HG03066 (cell line): ENCODE measurements at regions not wholly inside any gene's neighbourhood (a gene's known extent, or its start where the extent isn't known, plus 50 kb on each side); places are given as distances from the start of the nearest gene placed in this dataset.

Experiments
- ATAC-seq: cut with Tn5 transposase; IDR thresholded peaks from one replicate; pipeline ENCODE4 v1.9.1; 2021; ENCODE audit warnings: low read depth; ENCODE audit not compliant: unreplicated experiment

DNA sequence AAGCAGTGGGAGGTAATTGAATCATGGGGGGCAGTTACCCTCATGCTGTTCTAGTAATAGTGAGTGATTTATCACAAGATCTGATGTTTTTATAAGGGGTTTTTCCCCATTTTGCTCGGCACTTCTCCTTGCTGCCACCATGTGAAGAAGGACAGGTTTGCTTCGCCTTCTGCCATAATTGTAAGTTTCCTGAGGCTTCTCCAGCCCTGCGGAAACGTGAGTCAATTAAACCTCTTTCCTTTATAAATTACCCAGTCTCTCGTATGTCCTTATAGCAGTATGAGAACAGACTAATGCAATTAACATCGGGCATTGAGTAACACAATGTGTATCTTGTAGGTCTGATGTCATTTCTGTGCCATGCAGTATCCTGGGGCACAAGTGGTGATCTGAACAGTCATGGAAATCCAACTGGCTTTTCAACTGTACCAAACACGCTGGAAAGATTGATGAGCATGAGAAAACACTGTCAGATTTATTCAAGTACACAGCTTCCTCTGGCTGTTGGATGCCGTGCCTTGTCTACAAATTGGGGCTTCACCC, 208.6 kb upstream of the KIAA1217 start:
- ATAC-seq = no peak

DNA sequence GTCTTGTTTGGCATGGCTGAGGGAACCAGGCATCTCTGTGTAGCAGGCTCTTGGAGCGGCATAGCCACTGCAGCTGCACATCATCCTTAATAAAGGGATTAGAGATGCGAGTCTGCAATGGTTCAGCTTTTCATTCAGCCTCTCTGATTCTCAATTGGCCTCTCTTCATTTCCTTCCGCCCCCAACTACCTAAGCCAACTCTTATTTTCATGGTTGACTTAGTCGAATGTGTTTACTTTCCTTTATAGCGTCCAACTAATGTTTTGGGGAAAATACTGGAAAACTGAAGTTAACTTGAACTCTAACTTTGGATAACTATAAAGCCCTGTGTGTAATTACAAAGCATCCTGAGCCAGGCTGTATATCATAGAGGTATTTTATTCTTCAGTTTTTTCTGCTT, 202.2 kb upstream of the KIAA1217 start:
- no peak for ATAC-seq

DNA sequence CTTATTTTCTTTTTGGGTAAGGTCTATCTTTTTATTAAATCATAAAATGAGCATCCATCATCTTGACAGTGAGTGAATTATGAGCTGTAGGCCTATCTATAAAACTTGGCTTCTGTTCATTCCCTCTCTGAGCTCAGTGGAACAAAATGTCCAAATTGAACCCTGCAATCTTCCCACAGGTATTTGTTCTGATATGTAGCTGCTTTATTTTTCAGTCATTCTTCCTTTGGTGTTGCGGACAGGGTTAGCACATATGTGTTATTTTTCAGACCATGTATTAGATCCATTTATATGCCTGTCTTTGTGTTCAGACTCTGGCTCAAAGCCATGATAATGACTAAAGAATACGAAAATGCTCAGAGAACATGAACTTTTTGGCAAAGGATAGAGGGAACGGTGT, 201.6 kb upstream of the KIAA1217 start:
- ATAC-seq = no peak

DNA sequence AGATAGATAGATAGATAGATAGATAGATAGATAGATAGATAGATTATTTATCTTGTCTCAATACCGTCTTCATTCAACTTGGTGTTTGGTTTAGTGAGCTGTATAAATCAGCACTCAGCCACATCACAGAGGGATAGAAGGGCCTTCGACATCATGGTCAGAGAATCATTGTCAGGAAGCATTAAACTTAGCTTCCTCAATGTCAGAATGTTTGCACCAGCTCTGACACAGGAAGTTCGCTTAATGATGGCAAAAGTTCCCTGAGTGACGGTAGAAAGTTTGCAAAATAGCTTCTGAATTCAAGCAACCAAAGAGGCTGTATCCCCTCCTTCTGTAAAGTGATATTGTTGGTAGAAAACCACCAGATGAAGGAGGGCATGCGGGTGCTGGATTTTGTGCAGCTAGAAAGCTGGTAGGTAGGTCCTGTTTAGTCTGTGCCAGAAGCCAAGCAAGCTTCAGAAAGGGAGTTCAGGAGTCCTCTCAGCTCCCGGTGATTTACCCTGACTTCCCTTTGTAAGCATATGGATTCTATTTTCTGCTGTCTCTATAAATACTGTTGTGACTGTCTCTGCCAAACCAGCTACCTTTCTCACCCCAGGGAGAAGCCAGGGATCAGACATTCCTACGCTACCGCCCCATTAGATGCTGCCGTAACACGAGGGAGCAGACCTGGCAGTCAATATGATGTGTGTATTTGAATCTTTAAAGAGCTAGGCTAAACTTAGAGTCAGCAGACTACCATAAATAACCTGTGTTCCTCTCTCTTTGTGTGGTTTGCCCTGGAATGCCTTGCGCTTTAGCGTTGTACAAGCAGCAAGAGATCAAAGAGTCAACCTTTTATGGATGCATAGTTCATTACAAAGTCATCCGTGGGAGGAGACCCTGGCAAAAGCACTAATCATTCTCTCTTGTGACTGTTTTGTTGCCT, 200.5 kb upstream of the KIAA1217 start:
- no peak for ATAC-seq

DNA sequence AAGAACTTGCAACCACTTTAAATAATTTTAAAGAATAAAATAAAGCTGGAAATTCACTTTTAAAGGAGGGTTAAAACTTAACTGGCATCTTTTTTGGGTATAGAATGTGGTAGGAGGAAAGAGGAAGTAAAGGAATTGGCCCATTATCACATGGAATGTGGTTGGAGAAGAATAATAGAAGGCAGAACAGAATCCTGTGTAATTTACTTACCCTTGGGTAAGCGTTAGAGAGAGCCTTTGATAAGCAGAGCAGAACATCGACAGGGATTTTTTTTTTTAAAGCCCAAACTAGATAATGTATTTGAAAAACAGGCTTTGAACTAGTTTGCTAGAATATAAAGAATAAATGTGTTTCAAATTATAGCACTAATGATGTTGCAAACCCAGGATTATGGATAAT, 199.8 kb upstream of the KIAA1217 start:
- no peak for ATAC-seq

DNA sequence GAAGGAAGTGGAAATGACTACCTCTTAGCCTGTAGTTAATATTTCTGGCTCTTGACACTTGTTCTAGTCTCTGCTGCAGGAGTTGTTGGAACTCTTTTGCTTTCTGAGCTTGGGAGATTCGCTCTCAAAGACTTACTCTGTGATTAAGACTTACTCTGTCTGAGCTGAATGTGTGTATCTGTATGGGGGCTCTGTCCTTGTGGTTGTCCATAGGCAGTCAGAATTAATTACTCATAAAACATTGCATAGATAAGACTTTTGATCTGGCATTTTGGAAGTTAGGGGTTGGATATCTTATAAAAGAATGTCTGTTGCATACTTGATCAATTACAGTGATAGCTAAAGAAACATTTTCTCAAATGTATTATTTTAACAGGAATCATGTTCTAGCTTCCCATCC, 199.2 kb upstream of the KIAA1217 start:
- ATAC-seq = no peak

DNA sequence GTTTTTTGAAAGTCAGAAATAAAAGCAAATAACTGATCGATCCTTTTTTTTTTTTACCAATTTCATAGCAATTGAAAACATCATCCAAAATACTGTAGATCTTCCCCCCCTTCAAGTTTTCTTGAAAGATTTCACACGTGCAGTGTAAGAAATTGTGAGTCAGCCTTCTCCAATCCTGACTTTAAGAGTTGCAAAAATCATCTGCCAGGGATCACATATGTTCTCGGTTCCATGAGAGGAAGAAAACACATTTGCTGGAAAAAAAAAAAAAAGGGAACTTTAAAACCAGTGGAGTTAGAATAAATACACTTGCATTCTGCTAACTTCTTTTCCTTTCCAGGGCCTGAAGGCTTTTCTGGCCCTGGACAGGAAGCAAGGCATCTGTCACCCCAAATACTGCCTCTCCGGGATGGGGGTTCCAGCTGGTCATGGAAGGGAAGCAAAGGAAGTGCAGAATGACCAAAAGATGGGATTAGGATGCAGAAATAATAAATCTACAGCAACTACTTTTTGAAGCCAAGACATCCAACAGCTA, 198.4 kb upstream of the KIAA1217 start:
- ATAC-seq = no peak

DNA sequence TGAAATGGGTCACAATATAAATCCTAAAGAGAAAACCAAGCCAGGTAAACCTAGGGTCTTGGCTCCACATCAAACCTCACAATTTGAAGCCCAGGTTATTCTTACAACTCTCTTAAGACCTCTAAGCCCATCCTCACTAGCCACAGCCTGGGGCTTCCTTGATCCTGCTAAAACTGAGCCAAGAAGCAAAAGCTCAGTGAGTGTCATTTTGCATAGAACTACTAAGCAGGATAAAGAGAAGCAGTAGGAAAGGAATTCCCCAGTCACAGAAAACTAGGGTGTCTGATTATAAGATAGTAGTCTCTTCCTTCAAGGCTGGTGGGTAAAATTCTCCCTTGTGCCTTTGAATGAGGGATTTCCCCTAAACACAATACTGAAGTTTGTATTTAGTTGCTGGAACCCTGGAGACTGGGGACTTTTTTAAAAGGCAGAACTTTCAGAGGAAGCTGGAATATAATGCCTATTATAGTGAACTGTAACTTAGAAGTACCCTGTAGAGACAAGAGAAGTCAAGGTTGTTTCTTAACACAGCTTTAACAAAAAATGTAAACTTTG, 196.6 kb upstream of the KIAA1217 start:
- no peak for ATAC-seq

DNA sequence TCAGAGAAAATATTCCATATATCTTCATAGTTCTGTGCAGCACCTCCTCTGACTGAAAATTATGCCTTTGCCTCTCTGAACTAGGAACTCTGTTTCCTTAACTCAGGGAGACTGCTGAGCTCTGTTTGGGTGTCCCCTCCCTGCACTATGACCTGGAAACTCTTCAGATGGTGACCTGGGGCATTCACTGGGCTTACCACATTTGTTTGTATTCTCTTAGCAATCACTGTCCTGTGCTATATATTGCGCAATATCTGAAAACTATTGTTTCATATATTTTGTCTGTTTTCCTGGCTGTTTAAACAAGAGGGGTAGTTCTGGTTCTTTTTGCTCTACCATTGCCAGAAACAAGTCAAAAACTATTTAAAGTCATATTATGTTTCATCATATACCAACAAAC, 181.8 kb upstream of the KIAA1217 start:
- ATAC-seq = no peak

DNA sequence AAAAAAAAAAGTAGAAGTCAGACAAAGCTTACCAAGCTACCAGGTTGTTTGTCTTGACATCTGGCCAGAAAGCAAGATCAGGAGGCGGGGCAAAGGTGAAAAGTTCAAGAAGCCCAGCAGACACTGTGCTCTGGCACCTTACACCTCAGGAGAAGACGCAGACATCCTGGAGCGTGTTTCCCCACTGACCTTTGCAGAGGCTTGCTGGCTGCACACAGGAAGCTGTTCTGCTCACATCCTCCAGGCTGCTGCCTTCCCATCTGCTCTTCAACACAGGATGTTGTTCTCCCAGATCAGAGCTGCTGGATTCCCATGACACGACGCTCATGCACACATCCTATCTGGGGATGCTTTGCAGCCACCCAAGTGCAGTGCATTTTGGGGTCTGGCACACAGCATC, 174.4 kb upstream of the KIAA1217 start:
- ATAC-seq = no peak

DNA sequence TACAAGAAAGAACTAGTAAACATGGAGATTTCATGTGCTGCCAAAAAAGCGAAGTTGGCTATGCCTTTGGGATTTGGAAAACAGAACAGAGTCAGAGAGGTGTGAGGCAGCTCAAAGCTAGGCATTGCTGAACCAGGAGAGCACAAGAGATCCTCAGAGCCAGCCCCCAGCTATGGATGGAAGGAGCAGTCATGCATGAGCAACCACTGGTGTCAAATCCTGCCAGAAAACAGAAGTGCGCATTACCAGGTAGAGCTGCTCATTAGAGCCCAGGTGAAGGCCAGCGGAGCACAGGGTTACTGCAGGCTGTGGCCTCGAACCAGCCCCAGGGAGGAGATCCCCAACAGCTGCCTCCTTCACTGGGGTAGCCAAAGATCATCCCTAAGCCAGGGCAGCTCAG, 173.2 kb upstream of the KIAA1217 start:
- ATAC-seq = no peak

DNA sequence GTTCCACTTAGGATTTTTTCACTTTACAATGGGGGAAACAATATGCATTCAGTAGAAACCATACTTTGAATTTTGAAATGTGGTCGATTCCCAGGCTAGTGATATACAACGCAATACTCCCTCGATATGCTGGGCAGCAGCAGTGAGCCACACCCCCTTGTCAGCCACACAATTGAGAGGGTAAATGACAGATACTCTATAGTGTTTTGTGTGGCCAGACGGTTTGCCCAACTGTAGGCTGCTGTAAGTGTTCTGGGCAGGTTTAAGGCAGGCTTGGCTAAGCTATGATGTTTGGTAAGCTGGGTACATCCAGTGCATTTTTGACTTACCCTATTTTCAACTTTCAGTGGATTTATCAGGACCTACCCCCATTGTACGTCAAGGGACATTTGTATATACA, 169.6 kb upstream of the KIAA1217 start:
- ATAC-seq = no peak

DNA sequence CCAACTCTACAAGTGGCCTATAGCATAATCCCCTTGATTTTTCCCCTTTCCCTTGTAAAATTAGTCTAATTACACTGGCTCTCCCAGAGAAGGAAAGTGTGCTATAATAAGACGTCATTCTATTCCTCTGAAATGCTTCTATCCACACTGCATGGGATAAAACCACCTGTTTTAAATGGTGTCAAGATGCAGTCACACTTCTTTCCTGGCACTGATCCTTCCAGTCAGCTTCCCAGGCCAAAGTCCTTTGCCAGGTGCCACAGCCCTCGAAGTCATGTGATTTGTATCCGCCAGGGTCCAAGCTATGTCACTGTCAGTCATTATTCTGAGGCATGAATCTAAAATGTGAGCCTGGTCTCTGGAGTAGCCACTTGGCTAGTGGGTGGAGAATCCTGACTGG, 169.0 kb upstream of the KIAA1217 start:
- ATAC-seq = no peak

DNA sequence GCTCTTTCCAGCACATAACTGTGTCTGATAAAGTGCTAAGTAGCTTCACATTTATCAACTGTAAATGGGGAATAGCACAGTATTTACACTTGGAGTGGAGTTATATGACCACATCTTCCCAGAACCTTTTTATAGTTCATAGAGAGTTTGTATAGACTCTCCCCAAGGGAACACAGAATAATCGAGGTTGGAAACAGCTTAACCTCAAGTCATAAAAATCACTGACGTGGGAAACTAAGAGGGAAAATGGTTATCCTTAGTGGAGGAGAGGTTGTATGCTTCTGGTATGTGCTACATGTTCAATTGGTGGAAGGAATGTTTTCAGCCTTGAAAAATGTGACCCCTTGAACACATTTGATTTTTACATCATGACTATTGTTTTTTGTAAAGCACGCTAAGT, 167.9 kb upstream of the KIAA1217 start:
- no peak for ATAC-seq

DNA sequence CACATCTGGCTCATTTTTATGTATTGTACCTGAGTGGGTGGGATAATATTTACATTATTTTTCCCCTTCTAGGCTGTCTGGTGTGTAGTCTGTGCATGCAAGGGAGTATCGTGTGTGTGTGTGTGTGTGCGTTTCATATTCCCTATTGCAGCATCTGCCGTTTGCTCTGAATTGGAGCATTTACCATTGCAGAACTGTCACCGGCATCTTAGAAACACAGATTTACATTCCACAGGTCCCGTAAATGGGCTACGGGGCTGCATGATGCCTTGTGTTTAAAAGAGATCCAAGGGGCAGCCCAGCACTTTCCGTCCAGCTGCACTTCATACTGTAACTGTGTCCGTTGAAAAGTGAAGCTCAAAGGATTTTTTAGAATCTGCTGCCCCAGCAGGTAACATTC, 167.1 kb upstream of the KIAA1217 start:
- no peak for ATAC-seq

DNA sequence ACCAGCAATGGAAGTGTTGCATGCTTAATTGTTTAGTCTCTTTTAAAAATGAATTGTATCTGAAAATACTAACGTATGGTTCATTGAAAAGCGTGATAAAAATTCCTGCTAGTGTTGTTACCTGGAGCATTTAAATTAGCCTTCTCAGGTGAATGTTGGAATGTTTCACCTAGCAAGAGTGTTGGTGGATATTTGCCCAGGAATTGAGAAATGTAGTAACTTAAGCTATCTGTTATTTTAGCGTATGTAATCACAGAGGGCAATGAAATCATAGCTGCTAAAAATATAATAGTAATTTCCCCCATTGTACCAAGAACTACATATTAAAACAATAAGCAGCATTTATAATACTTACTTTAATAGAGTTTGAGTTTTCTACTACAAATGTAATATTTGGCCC, 166.1 kb upstream of the KIAA1217 start:
- no peak for ATAC-seq

DNA sequence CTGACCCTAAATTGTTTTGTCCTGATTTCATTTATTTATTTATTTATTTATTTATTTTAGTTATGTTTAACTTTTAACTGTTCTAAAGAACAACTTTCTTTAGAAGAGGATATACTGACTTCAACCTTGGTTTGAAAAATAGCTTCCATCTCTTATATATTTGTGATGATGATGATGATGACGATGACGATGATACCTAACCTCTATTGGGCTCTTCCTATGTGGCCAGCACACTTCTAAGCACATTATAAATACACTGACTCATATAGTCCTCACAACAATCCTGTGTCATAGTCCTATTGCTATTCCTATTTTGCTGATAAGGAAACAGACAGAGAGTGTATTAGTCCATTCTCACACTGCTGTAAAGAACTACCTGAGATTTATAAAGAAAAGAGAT, 162.9 kb upstream of the KIAA1217 start:
- no peak for ATAC-seq

DNA sequence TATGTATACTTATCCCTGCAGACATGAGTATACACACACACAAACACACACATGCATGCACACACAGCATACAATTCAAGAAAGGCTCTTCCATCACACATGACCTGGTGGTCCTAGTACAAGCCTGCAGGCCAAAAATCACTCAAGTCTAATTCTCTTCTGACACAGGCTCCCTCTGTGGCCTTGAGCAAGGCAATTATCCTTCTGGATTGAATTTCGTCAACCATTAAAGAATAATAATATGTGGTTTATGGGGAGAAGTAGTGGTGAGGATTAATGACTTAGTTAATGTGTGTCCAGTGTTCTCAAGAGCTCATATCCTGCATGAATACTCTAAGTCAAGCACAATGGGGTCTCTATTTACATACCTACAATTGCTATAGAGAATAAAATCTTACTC, 161.8 kb upstream of the KIAA1217 start:
- no peak for ATAC-seq

DNA sequence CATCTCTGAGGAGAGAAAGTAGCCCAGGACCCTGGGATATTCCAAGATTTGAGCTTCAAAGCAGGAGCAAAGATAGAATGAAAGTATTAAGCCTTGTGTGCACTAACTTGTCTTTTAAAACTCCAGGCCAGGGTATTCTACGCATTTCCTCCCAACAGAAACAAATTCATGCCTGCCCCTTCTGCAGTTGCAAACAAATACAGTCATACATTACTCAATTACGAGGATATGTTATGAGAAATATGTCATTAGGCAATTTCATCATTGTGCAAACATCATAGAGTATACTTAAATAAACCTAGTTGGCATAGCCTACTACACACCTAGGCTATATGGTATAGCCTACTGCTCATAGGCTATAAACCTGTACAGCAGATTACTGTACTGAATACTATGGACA, 154.5 kb upstream of the KIAA1217 start:
- ATAC-seq = no peak

DNA sequence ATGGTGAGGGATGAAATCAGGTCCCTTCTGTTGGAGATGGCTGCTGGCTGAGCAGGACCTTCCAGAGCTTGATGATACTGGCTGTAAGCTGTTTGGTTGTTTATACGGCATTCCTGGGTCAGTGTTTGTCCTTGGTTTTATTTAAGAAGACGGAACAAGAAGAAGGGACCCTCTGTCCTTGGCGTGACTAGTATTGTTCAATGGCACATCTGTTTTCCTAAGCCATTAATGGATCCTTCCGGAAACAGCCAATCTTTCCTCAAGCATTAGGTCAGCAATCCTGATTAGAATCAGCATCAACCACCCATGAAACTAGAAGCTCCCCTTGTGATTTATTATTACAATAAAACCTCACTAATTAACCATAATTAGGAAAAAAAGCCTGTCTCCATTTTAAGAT, 128.7 kb upstream of the KIAA1217 start:
- no peak for ATAC-seq

DNA sequence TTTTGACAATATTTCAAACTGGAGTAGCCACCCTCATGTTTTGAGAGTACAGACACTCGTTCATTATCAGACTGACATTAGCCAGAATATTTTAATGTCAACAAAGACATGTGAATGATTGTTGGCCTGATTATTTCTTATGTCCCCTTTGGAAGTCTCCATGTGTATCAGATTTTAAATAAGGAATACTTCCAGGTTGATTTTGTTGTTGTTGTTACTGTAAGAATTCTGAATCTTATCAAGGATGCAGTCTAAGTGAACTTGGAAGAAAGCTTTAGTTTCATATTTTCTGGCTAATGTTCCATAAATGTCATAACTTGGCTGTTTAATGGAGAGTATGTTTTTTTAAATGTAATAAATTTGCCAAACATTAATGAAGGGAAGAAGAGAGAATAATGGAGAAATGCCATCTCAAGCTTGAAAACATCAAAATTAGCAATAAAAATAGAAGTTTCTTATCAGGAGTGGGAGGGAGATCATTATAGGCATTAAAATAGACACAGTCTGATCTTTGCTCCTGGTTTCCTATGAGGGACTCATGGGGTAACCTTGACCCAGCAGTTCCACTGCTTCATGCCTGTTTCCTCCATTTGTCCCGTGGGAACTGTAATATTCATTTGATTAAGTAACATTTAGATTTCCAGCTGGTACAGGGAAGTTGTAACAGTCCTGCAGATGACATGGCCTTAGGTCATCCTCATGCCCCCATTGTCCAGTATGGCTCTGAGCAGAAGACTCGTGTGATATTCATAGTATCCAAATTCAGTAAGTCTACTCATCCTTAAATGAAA, 122.4 kb upstream of the KIAA1217 start:
- ATAC-seq = no peak
